Loucy (cell line): ENCODE measurements at regions not wholly inside any gene's neighbourhood (a gene's known extent, or its start where the extent isn't known, plus 50 kb on each side); places are given as distances from the start of the nearest gene placed in this dataset.

Experiments
- H2AFZ ChIP-seq: fragments of 200-600 bp; sonication (generic); 2 replicates; pipeline ENCODE4 v1.6.0; 2016; ENCODE audit warnings: antibody characterized with exemption, mild to moderate bottlenecking, low read length, moderate library complexity
- H3F3A ChIP-seq: fragments of 200-600 bp; 2 replicates; pipeline ENCODE4 v1.6.0; 2016; ENCODE audit warnings: antibody characterized with exemption, low read depth, mild to moderate bottlenecking
- H3K27me3 ChIP-seq: fragments of 200-600 bp; sonication (generic); 2 replicates; pipeline ENCODE4 v1.6.1; 2014; ENCODE audit warnings: low read length, mild to moderate bottlenecking; ENCODE audit not compliant: insufficient read depth, poor library complexity, severe bottlenecking
- H3K36me3 ChIP-seq: fragments of 200-600 bp; sonication (generic); 2 replicates; pipeline ENCODE4 v1.6.1; 2016; ENCODE audit warnings: low read length; ENCODE audit not compliant: insufficient read depth
- H3K4me1 ChIP-seq: fragments of 200-600 bp; sonication (generic); 2 replicates; pipeline ENCODE4 v1.5.1; 2014; ENCODE audit warnings: low read length, mild to moderate bottlenecking; ENCODE audit not compliant: insufficient read depth, poor library complexity, severe bottlenecking
- H3K4me2 ChIP-seq: fragments of 200-600 bp; sonication (generic); 2 replicates; pipeline ENCODE4 v1.6.0; 2014; ENCODE audit warnings: antibody characterized with exemption, low read length, low read depth, mild to moderate bottlenecking; ENCODE audit not compliant: poor library complexity, severe bottlenecking
- H3K4me3 ChIP-seq: fragments of 200-600 bp; sonication (generic); 2 replicates; pipeline ENCODE4 v1.5.1; 2014; ENCODE audit warnings: low read length, mild to moderate bottlenecking, mixed read lengths; ENCODE audit not compliant: poor library complexity, severe bottlenecking
- H3K79me2 ChIP-seq: fragments of 200-600 bp; sonication (generic); 2 replicates; pipeline ENCODE4 v1.6.1; 2014; ENCODE audit warnings: low read length; ENCODE audit not compliant: insufficient read depth
- H3K9ac ChIP-seq: fragments of 200-600 bp; sonication (generic); 2 replicates; pipeline ENCODE4 v1.6.0; 2014; ENCODE audit warnings: mild to moderate bottlenecking, low read depth, low read length, moderate library complexity; ENCODE audit not compliant: poor library complexity, severe bottlenecking
- H3K9me2 ChIP-seq: fragments of 200-600 bp; sonication (generic); replicated peaks from 2 replicates; pipeline ENCODE4 v1.6.1; 2016; ENCODE audit warnings: low read depth, low read length, mixed read lengths
- H3K9me3 ChIP-seq: fragments of 200-600 bp; sonication (generic); 2 replicates; pipeline ENCODE4 v1.6.1; 2014; ENCODE audit warnings: mild to moderate bottlenecking, antibody characterized with exemption, low read length, low read depth; ENCODE audit not compliant: insufficient read depth
- H4K20me1 ChIP-seq: fragments of 200-600 bp; sonication (generic); 2 replicates; pipeline ENCODE4 v1.6.0; 2014; ENCODE audit warnings: antibody characterized with exemption, low read length, mild to moderate bottlenecking; ENCODE audit not compliant: insufficient read depth, poor library complexity, severe bottlenecking
- CTCF ChIP-seq: fragments of 200-600 bp; sonication (generic); conservative IDR thresholded peaks from 2 replicates; pipeline ENCODE4 v1.5.1; 2014; ENCODE audit warnings: mild to moderate bottlenecking, antibody characterized with exemption, low read length
- EZH2phosphoT487 ChIP-seq: fragments of 200-600 bp; IDR thresholded peaks from 2 replicates; pipeline ENCODE4 v1.6.1; 2018; ENCODE audit warnings: antibody characterized with exemption, mild to moderate bottlenecking, moderate library complexity, borderline replicate concordance

DNA sequence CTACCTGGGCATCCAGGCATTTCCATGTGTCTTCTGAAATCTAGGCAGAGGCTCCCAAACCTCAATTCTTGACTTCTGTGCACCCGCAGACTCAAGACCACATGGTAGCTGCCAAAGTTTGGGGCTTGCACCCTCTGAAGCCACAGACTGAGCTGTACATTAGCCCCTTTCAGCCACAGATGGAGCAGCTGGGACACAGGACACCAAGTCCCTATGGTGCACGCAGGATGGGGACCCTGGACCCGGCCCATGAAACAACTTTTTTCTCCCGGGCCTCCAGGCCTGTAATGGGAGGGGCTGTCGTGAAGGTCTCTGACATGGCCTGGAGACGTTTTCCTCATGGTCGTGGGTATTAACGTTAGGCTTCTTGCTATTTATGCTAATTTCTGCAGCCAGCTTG lies 330.0 kb downstream of the RERGL start:
- H3K4me1 ChIP-seq, result no peaks in the 10 kb centered on the region
- H3K9me3 ChIP-seq, result no peaks in the 10 kb centered on the region; the same call in 1 of the 2 replicates
- H3K9ac ChIP-seq, result no peak overlapping the region
- no peaks in the 10 kb centered on the region for H3F3A ChIP-seq
- no peak overlapping the region for H3K4me3 ChIP-seq
- no peaks in the 10 kb centered on the region for H3K79me2 ChIP-seq
- H2AFZ ChIP-seq, result no peak overlapping the region
- H3K9me2 ChIP-seq, result no peaks in the 10 kb centered on the region
- no peak overlapping the region for H3K4me2 ChIP-seq
- H3K27me3 ChIP-seq, result no peaks in the 10 kb centered on the region
- no peaks in the 10 kb centered on the region for H3K36me3 ChIP-seq
- H4K20me1 ChIP-seq, result no peaks in the 10 kb centered on the region
- TF ChIP-seq CTCF (no peak), EZH2phosphoT487 (no peak)
